ENCODE measurements at regions not wholly inside any gene's neighbourhood (a gene's known extent, or its start where the extent isn't known, plus 50 kb on each side); places are given as distances from the start of the nearest gene placed in this dataset.
"Not testable (repeated sequence)": the region's sequence is repeated elsewhere in the genome, so short reads cannot be mapped to it uniquely, and the experiment has no call there.

GRCh38 chr2:87634106-87634505 lies 113.8 kb upstream of the PLGLB2 start:
- POLR2A ChIA-PET; H3K4me1 Mint-ChIP-seq (ENCODE audit: low read depth, unreplicated experiment); intact Hi-C loops (cut with micrococcal nuclease; ENCODE audit: unreplicated experiment); BruUV-seq (replicated peaks); H3K27me3 ChIP-seq (replicated peaks; ENCODE audit: control insufficient read depth, insufficient read depth, low read length); H3K9me3 ChIP-seq; H3K36me3 Mint-ChIP-seq (ENCODE audit: insufficient read depth, unreplicated experiment); H3K4me1 ChIP-seq; H3K27me3 Mint-ChIP-seq (ENCODE audit: insufficient read depth, unreplicated experiment); H3K27ac Mint-ChIP-seq (ENCODE audit: unreplicated experiment); H3K36me3 ChIP-seq (ENCODE audit: control insufficient read depth, insufficient read depth, low read length); H3K4me3 Mint-ChIP-seq (ENCODE audit: unreplicated experiment); CTCF ChIA-PET; H3K4me3 ChIP-seq (ENCODE audit: low read depth, low read length); DNase-seq; H3K9me3 Mint-ChIP-seq (ENCODE audit: unreplicated experiment): not testable (repeated sequence)

GRCh38 chr2:87634971-87635650 lies 112.8 kb upstream of the PLGLB2 start:
- H3K4me1 Mint-ChIP-seq (ENCODE audit: low read depth, unreplicated experiment); H3K27me3 ChIP-seq (replicated peaks; ENCODE audit: control insufficient read depth, insufficient read depth, low read length); H3K27me3 Mint-ChIP-seq (ENCODE audit: insufficient read depth, unreplicated experiment); H3K36me3 Mint-ChIP-seq (ENCODE audit: insufficient read depth, unreplicated experiment); H3K4me3 ChIP-seq (ENCODE audit: low read depth, low read length); H3K4me3 Mint-ChIP-seq (ENCODE audit: unreplicated experiment); H3K9me3 ChIP-seq; H3K9me3 Mint-ChIP-seq (ENCODE audit: unreplicated experiment); H3K27ac Mint-ChIP-seq (ENCODE audit: unreplicated experiment); H3K36me3 ChIP-seq (ENCODE audit: control insufficient read depth, insufficient read depth, low read length); CTCF ChIA-PET; BruUV-seq (replicated peaks); POLR2A ChIA-PET; H3K4me1 ChIP-seq; DNase-seq; intact Hi-C loops (cut with micrococcal nuclease; ENCODE audit: unreplicated experiment): not testable (repeated sequence)

GRCh38 chr2:87636246-87636645 lies 111.6 kb upstream of the PLGLB2 start:
- H3K27me3 Mint-ChIP-seq (ENCODE audit: insufficient read depth, unreplicated experiment); H3K36me3 Mint-ChIP-seq (ENCODE audit: insufficient read depth, unreplicated experiment); H3K4me1 Mint-ChIP-seq (ENCODE audit: low read depth, unreplicated experiment); DNase-seq; CTCF ChIA-PET; intact Hi-C loops (cut with micrococcal nuclease; ENCODE audit: unreplicated experiment); POLR2A ChIA-PET; H3K4me1 ChIP-seq; H3K36me3 ChIP-seq (ENCODE audit: control insufficient read depth, insufficient read depth, low read length); H3K9me3 ChIP-seq; H3K4me3 Mint-ChIP-seq (ENCODE audit: unreplicated experiment); H3K27me3 ChIP-seq (replicated peaks; ENCODE audit: control insufficient read depth, insufficient read depth, low read length); H3K4me3 ChIP-seq (ENCODE audit: low read depth, low read length); H3K27ac Mint-ChIP-seq (ENCODE audit: unreplicated experiment); H3K9me3 Mint-ChIP-seq (ENCODE audit: unreplicated experiment); BruUV-seq (replicated peaks): not testable (repeated sequence)

DNA sequence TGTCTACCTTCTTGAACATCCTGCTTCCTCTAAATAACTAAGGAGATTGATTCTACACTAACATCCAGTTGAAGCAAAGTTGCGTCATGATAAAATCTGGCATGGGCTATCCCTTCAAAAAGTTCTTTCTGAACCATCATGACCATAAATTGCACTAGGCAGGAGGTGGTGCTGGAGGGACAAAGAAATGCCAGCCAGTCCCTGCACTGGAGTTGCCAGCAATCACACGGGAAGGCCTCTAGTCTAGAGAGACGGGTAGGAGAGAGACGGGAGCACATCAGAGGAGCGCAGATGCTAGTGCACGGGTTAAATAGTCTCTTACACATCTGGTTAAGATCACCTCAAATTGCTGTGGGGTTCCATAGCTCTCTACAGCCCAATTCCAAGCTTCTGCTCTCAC lies 111.2 kb upstream of the PLGLB2 start:
- H3K27ac Mint-ChIP-seq (ENCODE audit: unreplicated experiment); DNase-seq; H3K9me3 Mint-ChIP-seq (ENCODE audit: unreplicated experiment); H3K4me3 ChIP-seq (ENCODE audit: low read depth, low read length); H3K27me3 Mint-ChIP-seq (ENCODE audit: insufficient read depth, unreplicated experiment); H3K4me3 Mint-ChIP-seq (ENCODE audit: unreplicated experiment); BruUV-seq (replicated peaks); POLR2A ChIA-PET; H3K36me3 ChIP-seq (ENCODE audit: control insufficient read depth, insufficient read depth, low read length); intact Hi-C loops (cut with micrococcal nuclease; ENCODE audit: unreplicated experiment); H3K9me3 ChIP-seq; H3K36me3 Mint-ChIP-seq (ENCODE audit: insufficient read depth, unreplicated experiment); CTCF ChIA-PET; H3K4me1 ChIP-seq; H3K4me1 Mint-ChIP-seq (ENCODE audit: low read depth, unreplicated experiment); H3K27me3 ChIP-seq (replicated peaks; ENCODE audit: control insufficient read depth, insufficient read depth, low read length): not testable (repeated sequence)

GRCh38 chr2:87637249-87637990 lies 110.5 kb upstream of the PLGLB2 start:
- BruUV-seq (replicated peaks); H3K9me3 Mint-ChIP-seq (ENCODE audit: unreplicated experiment); H3K27me3 Mint-ChIP-seq (ENCODE audit: insufficient read depth, unreplicated experiment); H3K4me3 Mint-ChIP-seq (ENCODE audit: unreplicated experiment); intact Hi-C loops (cut with micrococcal nuclease; ENCODE audit: unreplicated experiment); H3K36me3 ChIP-seq (ENCODE audit: control insufficient read depth, insufficient read depth, low read length); CTCF ChIA-PET; H3K36me3 Mint-ChIP-seq (ENCODE audit: insufficient read depth, unreplicated experiment); H3K4me1 Mint-ChIP-seq (ENCODE audit: low read depth, unreplicated experiment); H3K27ac Mint-ChIP-seq (ENCODE audit: unreplicated experiment); DNase-seq; H3K4me1 ChIP-seq; POLR2A ChIA-PET; H3K9me3 ChIP-seq; H3K4me3 ChIP-seq (ENCODE audit: low read depth, low read length); H3K27me3 ChIP-seq (replicated peaks; ENCODE audit: control insufficient read depth, insufficient read depth, low read length): not testable (repeated sequence)

- H3K9me3 Mint-ChIP-seq (ENCODE audit: unreplicated experiment); intact Hi-C loops (cut with micrococcal nuclease; ENCODE audit: unreplicated experiment); H3K9me3 ChIP-seq; H3K4me1 Mint-ChIP-seq (ENCODE audit: low read depth, unreplicated experiment); H3K36me3 Mint-ChIP-seq (ENCODE audit: insufficient read depth, unreplicated experiment); POLR2A ChIA-PET; H3K4me3 ChIP-seq (ENCODE audit: low read depth, low read length); H3K27ac Mint-ChIP-seq (ENCODE audit: unreplicated experiment); CTCF ChIA-PET; H3K27me3 Mint-ChIP-seq (ENCODE audit: insufficient read depth, unreplicated experiment); H3K36me3 ChIP-seq (ENCODE audit: control insufficient read depth, insufficient read depth, low read length); H3K4me1 ChIP-seq; BruUV-seq (replicated peaks); H3K4me3 Mint-ChIP-seq (ENCODE audit: unreplicated experiment); DNase-seq; H3K27me3 ChIP-seq (replicated peaks; ENCODE audit: control insufficient read depth, insufficient read depth, low read length): not testable (repeated sequence)
Measured at GRCh38 chr2:87638114-87638807, 109.6 kb upstream of the PLGLB2 start.

DNA sequence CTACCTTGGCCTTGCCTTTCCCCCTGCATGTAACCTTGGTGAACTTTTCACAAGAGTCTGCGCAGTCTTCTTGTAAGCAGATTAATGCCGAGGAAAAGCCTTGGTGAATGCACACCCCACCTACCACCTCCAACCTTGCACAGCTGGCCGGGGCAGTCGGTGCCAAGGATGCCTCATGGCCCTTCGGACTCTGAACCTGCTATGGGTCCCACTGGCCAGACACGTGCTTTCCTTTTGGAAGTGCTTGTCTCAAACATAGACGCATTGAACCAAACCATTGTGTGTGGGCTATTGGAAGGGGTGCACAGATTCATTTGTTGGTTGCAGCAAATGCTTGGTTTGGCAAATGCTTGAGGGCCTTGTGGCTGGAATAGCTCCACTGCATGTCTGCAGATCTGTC lies 109.0 kb upstream of the PLGLB2 start:
- H3K36me3 ChIP-seq (ENCODE audit: control insufficient read depth, insufficient read depth, low read length); POLR2A ChIA-PET; intact Hi-C loops (cut with micrococcal nuclease; ENCODE audit: unreplicated experiment); BruUV-seq (replicated peaks); H3K9me3 ChIP-seq; H3K27ac Mint-ChIP-seq (ENCODE audit: unreplicated experiment); H3K4me1 ChIP-seq; H3K4me3 ChIP-seq (ENCODE audit: low read depth, low read length); H3K9me3 Mint-ChIP-seq (ENCODE audit: unreplicated experiment); H3K4me3 Mint-ChIP-seq (ENCODE audit: unreplicated experiment); H3K27me3 ChIP-seq (replicated peaks; ENCODE audit: control insufficient read depth, insufficient read depth, low read length); DNase-seq; H3K4me1 Mint-ChIP-seq (ENCODE audit: low read depth, unreplicated experiment); H3K27me3 Mint-ChIP-seq (ENCODE audit: insufficient read depth, unreplicated experiment); H3K36me3 Mint-ChIP-seq (ENCODE audit: insufficient read depth, unreplicated experiment); CTCF ChIA-PET: not testable (repeated sequence)
